KMS-11 (cell line): ENCODE measurements at regions not wholly inside any gene's neighbourhood (a gene's known extent, or its start where the extent isn't known, plus 50 kb on each side); places are given as distances from the start of the nearest gene placed in this dataset.

ENCODE experiments used
- H2AFZ ChIP-seq: fragments of 200-600 bp; sonication (generic); 2 replicates; pipeline ENCODE4 v1.6.1; 2016; ENCODE audit warnings: antibody characterized with exemption, mixed run types, low read depth
- H3K27ac ChIP-seq: fragments of 200-600 bp; sonication (generic); 2 replicates; pipeline ENCODE4 v1.6.1; 2016; ENCODE audit warnings: mild to moderate bottlenecking, mixed run types
- H3K27me3 ChIP-seq: fragments of 200-600 bp; sonication (generic); 2 replicates; pipeline ENCODE4 v1.6.1; 2017; ENCODE audit warnings: mild to moderate bottlenecking, low read depth, mixed run types, moderate library complexity; ENCODE audit not compliant: insufficient read depth
- H3K36me3 ChIP-seq: fragments of 200-600 bp; sonication (generic); 2 replicates; pipeline ENCODE4 v1.6.1; 2017; ENCODE audit warnings: mild to moderate bottlenecking, mixed run types; ENCODE audit not compliant: insufficient read depth
- H3K4me1 ChIP-seq: fragments of 200-600 bp; sonication (generic); 2 replicates; pipeline ENCODE4 v1.6.1; 2016; ENCODE audit warnings: mild to moderate bottlenecking, low read depth, mixed run types; ENCODE audit not compliant: poor library complexity, severe bottlenecking
- H3K4me2 ChIP-seq: fragments of 200-600 bp; sonication (generic); 2 replicates; pipeline ENCODE4 v1.7.0; 2016; ENCODE audit warnings: mild to moderate bottlenecking, mixed run types
- H3K4me3 ChIP-seq: fragments of 200-600 bp; sonication (generic); IDR thresholded peaks from 2 replicates; pipeline ENCODE4 v1.6.1; 2017; ENCODE audit warnings: low read depth, low read length, mixed read lengths; ENCODE audit not compliant: insufficient read depth
- H3K79me2 ChIP-seq: fragments of 200-600 bp; sonication (generic); 2 replicates; pipeline ENCODE4 v1.6.1; 2016; ENCODE audit warnings: low read depth, mixed run types; ENCODE audit not compliant: insufficient read depth
- H3K9ac ChIP-seq: fragments of 200-600 bp; sonication (generic); 2 replicates; pipeline ENCODE4 v1.6.1; 2016; ENCODE audit warnings: mild to moderate bottlenecking, mixed run types
- H4K20me1 ChIP-seq: fragments of 200-600 bp; sonication (generic); 2 replicates; pipeline ENCODE4 v1.6.1; 2016; ENCODE audit warnings: mild to moderate bottlenecking, mixed run types; ENCODE audit not compliant: insufficient read depth
- TF ChIP-seq, protein P1 (sequence below): fragments of 200-600 bp; sonication (generic); conservative IDR thresholded peaks from 2 replicates; pipeline ENCODE4 v1.6.1; 2017; ENCODE audit warnings: low read depth, mild to moderate bottlenecking, antibody characterized with exemption, low read length, moderate library complexity, mixed read lengths

DNA sequence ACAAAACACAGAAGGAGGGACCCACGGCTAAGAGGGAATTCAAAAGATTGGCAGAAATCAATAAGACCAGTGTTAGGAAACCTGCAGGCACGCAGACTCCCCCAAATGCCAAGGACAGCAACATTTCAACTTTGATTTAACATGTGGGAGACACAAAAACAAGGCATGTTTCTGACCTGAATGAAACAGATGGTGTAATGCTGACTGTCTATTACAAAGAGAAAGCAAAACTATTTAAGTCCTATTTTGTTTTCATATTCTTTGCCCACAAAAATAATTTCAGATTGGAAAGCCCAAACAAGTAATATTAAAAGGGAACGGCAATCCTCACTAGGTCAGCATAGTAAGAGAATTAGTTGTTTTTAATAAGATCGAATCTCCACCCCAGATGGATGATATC lies 107.9 kb downstream of the S1PR1 start:
- H3K36me3 ChIP-seq = no peaks in the 10 kb centered on the region
- H3K4me1 ChIP-seq = peaks cover 21% of the 10 kb centered on the region
- H3K27me3 ChIP-seq = no peaks in the 10 kb centered on the region
- peak overlapping the region; percentile 16; the same call in 1 of the 2 replicates for H3K27ac ChIP-seq
- TF ChIP-seq, protein P1, sequence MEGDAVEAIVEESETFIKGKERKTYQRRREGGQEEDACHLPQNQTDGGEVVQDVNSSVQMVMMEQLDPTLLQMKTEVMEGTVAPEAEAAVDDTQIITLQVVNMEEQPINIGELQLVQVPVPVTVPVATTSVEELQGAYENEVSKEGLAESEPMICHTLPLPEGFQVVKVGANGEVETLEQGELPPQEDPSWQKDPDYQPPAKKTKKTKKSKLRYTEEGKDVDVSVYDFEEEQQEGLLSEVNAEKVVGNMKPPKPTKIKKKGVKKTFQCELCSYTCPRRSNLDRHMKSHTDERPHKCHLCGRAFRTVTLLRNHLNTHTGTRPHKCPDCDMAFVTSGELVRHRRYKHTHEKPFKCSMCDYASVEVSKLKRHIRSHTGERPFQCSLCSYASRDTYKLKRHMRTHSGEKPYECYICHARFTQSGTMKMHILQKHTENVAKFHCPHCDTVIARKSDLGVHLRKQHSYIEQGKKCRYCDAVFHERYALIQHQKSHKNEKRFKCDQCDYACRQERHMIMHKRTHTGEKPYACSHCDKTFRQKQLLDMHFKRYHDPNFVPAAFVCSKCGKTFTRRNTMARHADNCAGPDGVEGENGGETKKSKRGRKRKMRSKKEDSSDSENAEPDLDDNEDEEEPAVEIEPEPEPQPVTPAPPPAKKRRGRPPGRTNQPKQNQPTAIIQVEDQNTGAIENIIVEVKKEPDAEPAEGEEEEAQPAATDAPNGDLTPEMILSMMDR = no peak
- H3K4me2 ChIP-seq = peak overlapping the region; percentile 70
- no peaks in the 10 kb centered on the region for H3K79me2 ChIP-seq
- H3K4me3 ChIP-seq = no peak overlapping the region
- no peaks in the 10 kb centered on the region for H4K20me1 ChIP-seq
- peak overlapping the region; percentile 64 for H2AFZ ChIP-seq
- H3K9ac ChIP-seq = peak overlapping the region; percentile 35; the same call in 1 of the 2 replicates

DNA sequence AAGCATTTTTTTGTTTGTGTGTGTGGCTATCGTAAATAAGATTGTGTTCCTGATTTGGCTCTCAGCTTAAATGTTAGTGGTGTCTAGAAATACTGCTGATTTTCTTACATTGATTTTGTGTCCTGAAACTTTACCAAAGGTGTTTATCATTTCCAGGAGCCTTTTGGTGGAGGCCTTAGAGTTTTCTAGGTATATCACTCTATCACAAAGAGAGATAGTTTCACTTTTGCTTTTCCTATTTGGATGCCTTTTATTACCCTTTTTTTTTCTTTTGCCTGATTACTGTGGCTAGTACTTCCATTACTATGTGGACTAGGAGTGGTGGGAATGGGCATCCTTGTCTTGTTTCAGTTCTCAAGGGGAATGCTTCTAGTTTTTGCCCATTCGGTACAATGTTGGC lies 109.6 kb downstream of the S1PR1 start:
- no peak overlapping the region for H3K4me3 ChIP-seq
- no peaks in the 10 kb centered on the region for H4K20me1 ChIP-seq
- no peak overlapping the region for H3K27ac ChIP-seq

DNA sequence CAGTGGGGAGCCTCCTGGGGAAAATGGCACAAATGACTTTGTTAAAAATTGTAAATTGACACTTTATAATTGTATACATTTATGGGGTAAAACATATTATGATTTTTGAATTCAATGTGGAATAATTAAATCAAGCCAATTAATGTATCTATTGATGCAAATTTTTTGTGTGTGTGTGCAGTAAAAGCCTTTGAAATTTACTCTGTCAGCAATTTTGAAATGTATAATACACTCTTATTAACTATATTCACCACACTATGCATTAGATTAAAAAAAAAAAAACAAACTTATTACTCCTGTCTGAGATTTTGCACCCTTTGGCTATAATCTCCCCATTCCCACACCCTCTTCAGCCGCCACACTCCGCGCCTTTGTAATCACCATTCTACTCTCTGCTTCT lies 119.2 kb downstream of the S1PR1 start:
- Histone ChIP-seq H3K27me3 (no peaks in the 10 kb centered on the region), H3K36me3 (no peaks in the 10 kb centered on the region), H4K20me1 (no peaks in the 10 kb centered on the region), H3K4me3 (no peak overlapping the region), H3K79me2 (no peaks in the 10 kb centered on the region), H3K9ac (no peak overlapping the region), H3K4me1 (no peaks in the 10 kb centered on the region), H3K27ac (no peak overlapping the region), H2AFZ (no peak overlapping the region), H3K4me2 (no peak overlapping the region)
- TF ChIP-seq, protein P1 = no peak

More for the DNA sequence above, 109.6 kb downstream of the S1PR1 start:
- Histone ChIP-seq H3K27me3 (no peaks in the 10 kb centered on the region), H3K79me2 (no peaks in the 10 kb centered on the region), H2AFZ (peak overlapping the region; percentile 50; the same call in 1 of the 2 replicates), H3K4me1 (peaks cover 21% of the 10 kb centered on the region), H3K36me3 (no peaks in the 10 kb centered on the region), H3K9ac (no peak overlapping the region), H3K4me2 (peak overlapping the region; percentile 26; the same call in 1 of the 2 replicates)
- TF ChIP-seq, protein P1 = no peak

DNA sequence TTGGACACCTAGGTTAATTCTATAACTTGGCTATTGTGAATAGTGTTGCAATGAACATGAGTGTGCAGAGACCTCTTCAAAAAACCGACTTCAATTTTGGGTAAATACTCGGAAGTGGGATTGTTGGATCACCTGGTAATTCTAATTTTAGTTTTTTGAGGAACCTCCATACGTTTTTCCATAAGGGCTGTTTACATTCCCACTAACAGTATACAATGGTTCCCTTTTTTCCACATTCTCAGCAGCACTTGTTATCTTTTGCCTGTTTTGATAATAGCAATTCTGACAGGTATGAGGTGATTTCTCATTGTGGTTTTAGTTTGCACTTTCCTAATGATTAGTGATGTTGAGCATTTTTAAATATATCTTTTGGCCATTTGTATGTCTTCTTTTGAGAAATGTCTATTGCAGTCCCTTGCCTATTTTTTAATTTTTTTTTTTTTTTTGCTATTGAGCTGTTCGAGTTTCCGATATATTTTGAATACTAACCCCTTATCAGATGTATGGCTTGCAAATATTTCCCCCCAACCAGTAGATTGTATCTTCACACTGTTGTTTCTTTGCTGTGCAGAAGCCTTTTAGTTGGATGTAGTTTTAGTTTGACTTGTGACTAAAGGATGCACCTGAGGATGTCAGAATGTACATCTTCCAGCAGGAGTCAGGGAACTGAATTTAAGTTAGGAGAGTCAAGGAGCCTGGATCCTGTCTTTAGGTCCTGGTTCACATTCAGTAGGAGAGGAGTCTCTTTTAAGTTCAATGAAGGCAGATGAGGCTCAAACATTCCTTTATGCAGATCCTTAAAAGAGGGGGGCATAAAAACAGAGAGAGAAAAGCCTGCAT lies 120.0 kb downstream of the S1PR1 start:
- H4K20me1 ChIP-seq = no peaks in the 10 kb centered on the region
- H3K27me3 ChIP-seq = no peaks in the 10 kb centered on the region
- H3K36me3 ChIP-seq = no peaks in the 10 kb centered on the region
- H3K4me3 ChIP-seq = no peak overlapping the region
- TF ChIP-seq, protein P1 = no peak
- no peak overlapping the region for H3K4me2 ChIP-seq
- H3K4me1 ChIP-seq = no peaks in the 10 kb centered on the region
- no peaks in the 10 kb centered on the region for H3K79me2 ChIP-seq
- no peak overlapping the region for H3K9ac ChIP-seq
- no peak overlapping the region for H3K27ac ChIP-seq
- no peak overlapping the region for H2AFZ ChIP-seq
